HG03196 (cell line): ENCODE measurements at regions not wholly inside any gene's neighbourhood (a gene's known extent, or its start where the extent isn't known, plus 50 kb on each side); places are given as distances from the start of the nearest gene placed in this dataset.
"Not testable (repeated sequence)": the region's sequence is repeated elsewhere in the genome, so short reads cannot be mapped to it uniquely, and the experiment has no call there.

Experiments
- ATAC-seq: cut with Tn5 transposase; IDR thresholded peaks from one replicate; pipeline ENCODE4 v1.9.1; 2021; ENCODE audit not compliant: unreplicated experiment

DNA sequence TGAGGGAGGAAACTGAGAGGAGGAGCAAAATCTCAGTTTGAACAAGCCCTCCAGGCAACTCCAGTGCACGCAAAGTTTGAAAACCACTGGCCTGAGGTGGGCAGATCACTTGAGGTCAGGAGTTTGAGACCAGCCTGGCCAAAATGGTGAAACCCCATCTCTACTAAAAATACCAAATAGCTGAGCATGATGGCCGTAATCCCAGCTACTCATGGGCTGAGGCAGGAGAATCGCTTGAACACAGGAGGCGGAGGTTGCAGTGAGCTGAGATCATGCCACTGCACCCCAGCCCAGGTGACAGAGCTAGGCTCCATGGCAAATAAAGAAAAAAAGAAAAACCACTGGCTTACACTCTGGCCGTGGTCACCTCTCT is 51.9 kb upstream of the SLC1A4 start:
- ATAC-seq: not testable (repeated sequence)

DNA sequence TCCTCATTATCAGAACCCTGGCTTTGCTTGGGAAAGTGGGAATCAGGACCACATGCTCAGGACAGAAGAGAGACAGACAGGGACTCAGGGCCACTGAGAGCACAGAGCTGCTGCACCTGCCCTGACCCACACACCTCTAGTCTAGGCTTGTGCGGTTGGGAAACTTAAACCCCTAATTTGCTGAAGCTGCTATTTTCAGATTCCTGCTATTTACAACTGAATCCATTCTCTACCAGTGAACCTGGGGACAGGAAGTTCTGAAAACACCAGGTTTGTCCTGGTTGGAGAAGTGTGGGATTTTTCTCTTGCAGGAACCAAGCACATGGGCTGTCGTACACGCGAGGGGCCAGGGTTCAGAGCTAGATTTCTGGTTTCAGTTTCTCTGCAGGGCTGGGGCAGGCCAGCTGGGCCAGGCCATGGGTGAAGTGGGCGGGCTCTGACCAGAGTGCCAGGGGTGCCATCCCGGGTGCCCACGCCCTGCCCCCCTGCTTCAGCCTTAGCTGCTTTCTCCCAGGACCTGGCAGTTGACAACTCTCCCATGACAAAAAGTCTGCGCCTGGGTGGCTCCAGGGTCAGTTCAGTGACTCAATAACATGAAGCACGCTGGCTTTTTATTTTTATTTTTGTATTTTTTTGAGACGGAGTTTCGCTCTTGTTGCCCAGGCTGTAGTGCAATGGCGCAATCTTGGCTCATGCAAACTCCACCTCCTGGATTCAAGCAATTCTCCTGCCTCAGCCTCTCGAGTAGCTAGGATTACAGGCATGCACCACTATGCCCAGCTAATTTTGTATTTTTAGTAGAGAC is 51.3 kb upstream of the SLC1A4 start:
- peak; percentile 56 for ATAC-seq

DNA sequence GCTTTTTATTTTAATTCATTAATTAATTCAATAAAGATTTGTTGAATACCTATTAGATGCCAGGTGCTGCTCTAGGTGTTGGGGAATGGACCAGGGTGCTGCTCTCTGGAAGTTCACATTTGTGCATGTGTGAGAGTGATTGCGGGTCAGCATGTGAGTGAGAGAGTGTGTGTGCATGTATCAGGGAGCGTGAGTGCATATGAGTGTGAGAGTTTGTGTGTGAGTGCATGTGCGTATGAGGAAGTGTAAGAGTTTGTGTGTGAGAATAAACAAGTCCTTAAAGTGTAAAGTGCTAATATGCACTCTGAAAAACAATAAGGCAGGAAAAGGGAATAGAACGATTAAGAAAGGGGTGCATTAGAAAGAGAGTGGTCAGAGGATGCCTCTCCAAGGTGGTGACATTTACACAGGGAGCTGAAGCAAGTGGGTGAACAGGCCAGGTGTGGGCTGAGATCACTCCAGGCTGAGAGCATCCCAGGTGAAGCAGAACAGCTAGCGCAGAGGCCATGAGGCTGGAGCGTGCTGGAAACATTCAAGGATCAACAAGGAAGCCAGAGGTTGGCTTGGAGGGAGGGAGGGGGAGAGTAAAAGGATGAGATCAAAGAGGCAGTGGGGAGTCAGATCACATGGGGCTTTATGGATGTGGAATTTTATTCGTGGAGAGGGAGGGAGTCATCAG is 50.5 kb upstream of the SLC1A4 start:
- ATAC-seq: no peak

DNA sequence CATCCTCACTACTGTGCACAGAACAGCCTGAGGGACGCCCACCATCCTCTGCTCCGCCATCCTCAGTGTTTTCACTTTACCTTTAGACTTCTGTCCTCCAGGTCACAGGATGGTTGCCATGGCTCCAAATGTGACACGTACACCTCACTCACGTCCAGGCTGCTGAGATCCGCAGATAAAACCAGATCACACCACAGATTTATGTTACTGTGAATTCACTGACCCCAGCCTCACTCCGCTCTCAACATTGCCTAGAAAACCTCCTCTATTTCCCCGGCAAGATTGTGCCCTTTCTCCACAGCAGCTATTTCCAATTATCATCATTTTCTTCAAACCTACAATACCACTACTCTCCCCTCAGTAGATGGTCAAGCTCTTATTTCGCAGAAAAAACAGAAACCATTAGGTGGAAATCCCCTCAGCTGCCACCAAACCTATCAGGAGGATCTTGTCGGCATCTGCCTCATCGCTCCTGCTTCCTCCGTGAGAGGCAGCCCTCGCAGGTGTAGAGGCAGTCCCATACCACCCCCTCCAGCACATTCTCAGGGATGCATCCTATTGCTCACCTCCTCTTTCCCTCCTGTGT is 49.8 kb upstream of the SLC1A4 start:
- peak; percentile 50 for ATAC-seq
